WTC11 (cell line): ENCODE measurements at regions not wholly inside any gene's neighbourhood (a gene's known extent, or its start where the extent isn't known, plus 50 kb on each side); places are given as distances from the start of the nearest gene placed in this dataset.

Source experiments
- CTCF ChIP-seq: fragments of 200-600 bp; IDR thresholded peaks from 2 replicates; pipeline ENCODE4 v1.8.0; 2022; ENCODE audit warnings: antibody characterized with exemption
- ETV6 ChIP-seq: sonication (generic); formaldehyde crosslinking; IDR thresholded peaks from 2 replicates; pipeline ENCODE4 v1.8.1; 2022; ENCODE audit warnings: mild to moderate bottlenecking, missing genetic modification reagents
- NR1H2 ChIP-seq: sonication (generic); formaldehyde crosslinking; IDR thresholded peaks from 2 replicates; pipeline ENCODE4 v1.9.0; 2021; ENCODE audit warnings: mild to moderate bottlenecking, moderate library complexity, missing genetic modification reagents
- ZBTB21 ChIP-seq: sonication (generic); formaldehyde crosslinking; IDR thresholded peaks from 2 replicates; pipeline ENCODE4 v1.8.1; 2023; ENCODE audit warnings: mild to moderate bottlenecking, missing genetic modification reagents, borderline replicate concordance
- ZNF219 ChIP-seq: sonication (generic); formaldehyde crosslinking; IDR thresholded peaks from 2 replicates; pipeline ENCODE4 v1.8.0; 2023; ENCODE audit warnings: missing genetic modification reagents, mild to moderate bottlenecking, borderline replicate concordance

DNA sequence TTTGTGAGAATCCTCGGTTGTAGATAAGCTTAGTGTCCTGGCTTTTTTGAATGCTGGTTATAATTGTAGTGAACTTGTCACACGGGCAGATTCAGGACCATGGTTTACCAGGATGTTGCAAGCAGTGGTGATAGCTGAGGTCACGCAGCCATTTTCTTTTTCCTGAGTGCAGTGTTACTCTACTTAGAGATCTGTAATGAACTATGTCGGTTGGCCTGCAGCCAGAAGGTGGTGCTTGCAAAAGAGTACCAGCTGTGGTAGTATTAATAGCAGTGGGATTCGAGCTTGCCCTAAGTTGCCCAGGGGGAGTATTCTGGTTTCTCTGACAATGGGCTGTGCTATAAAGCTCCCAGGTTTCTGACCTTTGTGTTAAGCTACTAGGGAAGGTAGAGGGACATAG, 368.9 kb downstream of the SLITRK2 start:
- TF ChIP-seq ZBTB21 (CRISPR knock-in tag) (no peak), CTCF (no peak), NR1H2 (CRISPR knock-in tag) (no peak), ZNF219 (CRISPR knock-in tag) (no peak), ETV6 (CRISPR knock-in tag) (no peak)
